GM12878 (cell line): ENCODE measurements at regions not wholly inside any gene's neighbourhood (a gene's known extent, or its start where the extent isn't known, plus 50 kb on each side); places are given as distances from the start of the nearest gene placed in this dataset.

Experiments
- ATAC-seq: fragments of 200-7000 bp; cut with Tn5 transposase; 3 replicates; pipeline ENCODE4 v1.9.1; 2020; ENCODE audit warnings: mild to moderate bottlenecking, moderate library complexity
- BruUV-seq: library from RNA; stranded (reverse); fragments of 400-500 nt; replicated peaks from 2 replicates; lab custom pipeline; 2021; lab: Mats Ljungman, UMichigan
- CTCF ChIA-PET: fragments of 300-600 bp; sonication (Branson Sonifier 250); formaldehyde crosslinking; extraction: SDS; loops from one replicate; lab custom pipeline; 2021; ENCODE audit warnings: inconsistent platforms; lab: Yijun Ruan, JAX
- POLR2A ChIA-PET: fragments of 350-600 bp; formaldehyde crosslinking; extraction: SDS; loops from one replicate; lab custom pipeline; 2021; ENCODE audit warnings: inconsistent platforms; lab: Charles Lee
- RAD21 ChIA-PET: fragments of 300-600 bp; sonication (Branson Sonifier 250); formaldehyde crosslinking; loops from one replicate; lab custom pipeline; 2023; ENCODE audit warnings: antibody characterized with exemption; ENCODE audit not compliant: unreplicated experiment; lab: Charles Lee
- SMC1A ChIA-PET: fragments of 300-600 bp; sonication (Branson Sonifier 250); formaldehyde crosslinking; loops from one replicate; lab custom pipeline; 2023; ENCODE audit not compliant: unreplicated experiment, uncharacterized antibody; lab: Charles Lee
- DNase-seq: peaks from one replicate; pipeline ENCODE4 v3.0.0-alpha.2; 2011; ENCODE audit warnings: low read depth, low spot score
- FAIRE-seq: peaks from 3 replicates; lab custom pipeline; 2011; peaks lifted over from hg19 to GRCh38; lab: Jason Lieb, UNC
- H2AFZ ChIP-seq: 2 replicates; pipeline ENCODE4 v1.6.0; 2011; ENCODE audit warnings: low read depth, low read length, control low read depth; ENCODE audit not compliant: control insufficient read depth
- H3K27ac ChIP-seq: 2 replicates; pipeline ENCODE4 v1.5.1; 2011; ENCODE audit warnings: control low read depth; ENCODE audit not compliant: control insufficient read depth, insufficient read depth
- H3K27me3 ChIP-seq, 2 experiments: replicated peaks in 1 of 2; 2 replicates each; pipeline versions ENCODE4 v1.6.0 to v1.6.1; 2011; ENCODE audit warnings: low read length in 1 of 2; ENCODE audit not compliant: control insufficient read depth in 2 of 2, insufficient read depth in 2 of 2
- H3K36me3 ChIP-seq, 2 experiments: 2 replicates each; pipeline ENCODE4 v1.5.1; 2011; ENCODE audit warnings: low read length in 1 of 2; ENCODE audit not compliant: control insufficient read depth in 2 of 2, insufficient read depth in 2 of 2
- H3K4me1 ChIP-seq: 2 replicates; pipeline ENCODE4 v1.6.1; 2011; ENCODE audit warnings: mild to moderate bottlenecking, low read length, moderate library complexity, mixed read lengths; ENCODE audit not compliant: control insufficient read depth, insufficient read depth
- H3K4me2 ChIP-seq: 2 replicates; pipeline ENCODE4 v1.6.0; 2011; ENCODE audit warnings: control low read depth; ENCODE audit not compliant: control insufficient read depth, insufficient read depth
- H3K4me3 ChIP-seq: fragments of 200-600 bp; sonication (generic); 2 replicates; pipeline ENCODE4 v1.5.1; 2016
- H3K79me2 ChIP-seq: 2 replicates; pipeline ENCODE4 v1.6.0; 2011; ENCODE audit warnings: low read length; ENCODE audit not compliant: control insufficient read depth, insufficient read depth
- H3K9ac ChIP-seq: 2 replicates; pipeline ENCODE4 v1.8.0; 2011; ENCODE audit warnings: low read length, control low read depth, mixed read lengths; ENCODE audit not compliant: control insufficient read depth, insufficient read depth
- H3K9me3 ChIP-seq: replicated peaks from 3 replicates; pipeline ENCODE4 v1.5.1; 2011; ENCODE audit warnings: mild to moderate bottlenecking, low read length; ENCODE audit not compliant: control insufficient read depth, insufficient read depth
- H4K20me1 ChIP-seq: 2 replicates; pipeline ENCODE4 v1.6.0; 2011; ENCODE audit not compliant: control insufficient read depth, insufficient read depth
- ATF7 ChIP-seq: fragments of 450-650 bp; IDR thresholded peaks from 2 replicates; pipeline ENCODE4 v1.6.1; 2016; ENCODE audit warnings: low read depth, mild to moderate bottlenecking
- BACH1 ChIP-seq: fragments of 450-650 bp; IDR thresholded peaks from 2 replicates; pipeline ENCODE4 v1.6.1; 2017; ENCODE audit warnings: mild to moderate bottlenecking, borderline replicate concordance
- BCLAF1 ChIP-seq: fragments of 450-650 bp; IDR thresholded peaks from 2 replicates; pipeline ENCODE4 v1.6.1; 2017; ENCODE audit warnings: antibody characterized with exemption, mild to moderate bottlenecking, moderate library complexity
- BHLHE40 ChIP-seq, 2 experiments: fragments of 450-650 bp in 1 of 2; IDR thresholded peaks; 2 replicates each; pipeline ENCODE4 v1.6.1; 2011 to 2017; ENCODE audit warnings: low read depth in 2 of 2, borderline replicate concordance in 1 of 2, improper control_type of control experiment in 1 of 2, low read length in 1 of 2, mild to moderate bottlenecking in 1 of 2
- DPF2 ChIP-seq: fragments of 450-650 bp; IDR thresholded peaks from 2 replicates; pipeline ENCODE4 v1.6.1; 2017; ENCODE audit warnings: mild to moderate bottlenecking
- IRF5 ChIP-seq: fragments of 450-650 bp; IDR thresholded peaks from 2 replicates; pipeline ENCODE4 v1.6.1; 2017; ENCODE audit warnings: borderline replicate concordance
- MEF2B ChIP-seq: fragments of 450-650 bp; IDR thresholded peaks from 2 replicates; pipeline ENCODE4 v1.6.1; 2018; ENCODE audit warnings: mild to moderate bottlenecking, moderate library complexity; ENCODE audit not compliant: partially characterized antibody, poor library complexity, severe bottlenecking
- RAD21 ChIP-seq: IDR thresholded peaks from 2 replicates; pipeline ENCODE4 v1.6.1; 2011; ENCODE audit warnings: mild to moderate bottlenecking, low read depth, low read length, moderate library complexity; ENCODE audit not compliant: insufficient read depth
- RB1 ChIP-seq: fragments of 450-650 bp; formaldehyde crosslinking; IDR thresholded peaks from 2 replicates; pipeline ENCODE4 v1.6.1; 2017; ENCODE audit warnings: mild to moderate bottlenecking, borderline replicate concordance
- RCOR1 ChIP-seq: conservative IDR thresholded peaks from 2 replicates; pipeline ENCODE4 v1.6.1; 2012; ENCODE audit warnings: low read depth, low read length, improper control_type of control experiment
- SKIL ChIP-seq: fragments of 450-650 bp; IDR thresholded peaks from 2 replicates; pipeline ENCODE4 v1.6.1; 2017; ENCODE audit warnings: mild to moderate bottlenecking, low read depth, inconsistent platforms; ENCODE audit not compliant: poor library complexity, severe bottlenecking
- TBL1XR1 ChIP-seq: IDR thresholded peaks from 2 replicates; pipeline ENCODE4 v1.6.1; 2012; ENCODE audit warnings: low read depth, low read length, improper control_type of control experiment
- TCF7 ChIP-seq: IDR thresholded peaks from 2 replicates; pipeline ENCODE4 v1.6.1; 2014; ENCODE audit warnings: antibody characterized with exemption, borderline replicate concordance
- WGBS: methylation state at CpG from one replicate; pipeline ENCODE4 v1.1.6; 2016; ENCODE audit warnings: low lambda C conversion rate; ENCODE audit not compliant: insufficient replicate concordance, insufficient coverage; ENCODE audit errors: missing lambda C conversion rate; 5-methylcytosine and 5-hydroxymethylcytosine counted together
- in situ Hi-C: fragments of 300-500 bp; cut with MboI; formaldehyde crosslinking; loops from 9 replicates; pipeline ENCODE4 v1.14.3; 2018; ENCODE audit warnings: mixed read lengths
- intact Hi-C: fragments of 100-400 bp; cut with micrococcal nuclease; formaldehyde crosslinking; loops from one replicate; pipeline ENCODE4 v1.14.2; 2022; ENCODE audit not compliant: unreplicated experiment

- ATAC-seq (no peak), FAIRE-seq (peak; percentile 7), DNase-seq (no peak)
- ChIA-PET POLR2A (no interaction called here), CTCF (no interaction called here), RAD21 (no interaction called here), SMC1A (no interaction called here)
- Histone ChIP-seq H3K4me3 (no peak overlapping the region), H3K79me2 (no peaks in the 10 kb centered on the region), H4K20me1 (no peaks in the 10 kb centered on the region), H3K27me3 (no peaks in the 10 kb centered on the region), H3K27ac (no peak overlapping the region), H3K9me3 (no peaks in the 10 kb centered on the region), H3K36me3 (no peaks in the 10 kb centered on the region), H3K4me1 (no peaks in the 10 kb centered on the region), H2AFZ (no peak overlapping the region), H3K4me2 (no peak overlapping the region), H3K9ac (no peak overlapping the region)
- no TSS peak for BruUV-seq
- intact Hi-C loops (no loop called here), in situ Hi-C loops (no loop called here)
- WGBS = 15% methylated on average over 8 of the region's 8 CpGs
- TF ChIP-seq BHLHE40 (IDR thresholded peaks at IDR 0.05; ENCODE audit: borderline replicate concordance in 1 of 2, low read depth in 2 of 2, low read length in 1 of 2) (no peak), IRF5 (no peak), RAD21 (no peak), TCF7 (no peak), MEF2B (no peak), ATF7 (no peak), SKIL (no peak), TBL1XR1 (no peak), RCOR1 (no peak), BACH1 (no peak), BCLAF1 (no peak), DPF2 (no peak), RB1 (no peak)
Observed at GRCh38 chr4:108529984-108530905, 90.1 kb upstream of the RPL34 start.
